Islet precursor cell (in vitro differentiated cells): ENCODE measurements at regions not wholly inside any gene's neighbourhood (a gene's known extent, or its start where the extent isn't known, plus 50 kb on each side); places are given as distances from the start of the nearest gene placed in this dataset.

Experiments used
- DNase-seq: peaks from one replicate; pipeline ENCODE4 v3.0.0-alpha.2; 2018

DNA sequence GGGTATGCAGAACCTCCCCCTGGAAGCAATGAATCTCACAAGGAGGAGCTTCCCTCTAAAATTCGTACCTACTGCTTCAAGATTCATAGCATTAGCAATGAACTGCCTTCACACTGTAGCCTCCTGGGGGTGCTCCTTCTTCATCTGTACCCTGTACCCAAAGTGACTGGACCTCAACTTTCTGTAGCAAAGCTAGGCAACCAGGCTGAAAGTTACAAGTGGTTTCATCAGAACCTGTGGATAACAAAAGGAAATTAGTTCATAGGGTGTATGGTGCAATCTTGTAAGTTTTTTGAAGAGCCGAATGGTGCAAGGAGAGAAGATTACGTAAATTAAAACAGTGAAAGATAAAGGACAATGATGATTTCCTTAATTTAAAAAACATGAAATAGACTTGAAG is 1541.7 kb upstream of the FLRT2 start:
- no peak for DNase-seq

DNA sequence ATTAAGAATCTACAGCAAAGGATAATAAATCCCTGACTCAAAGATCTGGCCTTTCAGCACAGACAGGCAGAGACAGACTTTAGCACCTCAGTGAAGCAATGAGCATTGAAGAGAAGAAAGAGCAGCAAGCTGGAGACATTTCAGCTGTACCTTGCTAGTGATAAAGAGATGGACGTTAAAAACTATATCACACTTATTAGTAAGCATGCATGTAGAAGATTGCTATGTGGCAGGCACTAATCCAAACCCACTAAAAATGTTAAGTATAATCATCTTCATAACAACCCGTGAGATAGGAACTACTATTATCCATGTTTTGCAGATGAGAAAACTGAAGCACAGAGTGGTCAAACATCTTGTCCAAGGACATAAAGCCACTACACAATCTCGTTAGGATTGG is 1538.3 kb upstream of the FLRT2 start:
- DNase-seq, result no peak

GRCh38 chr14:83992857-83993256 is 1537.1 kb upstream of the FLRT2 start:
- DNase-seq, result no peak

DNA sequence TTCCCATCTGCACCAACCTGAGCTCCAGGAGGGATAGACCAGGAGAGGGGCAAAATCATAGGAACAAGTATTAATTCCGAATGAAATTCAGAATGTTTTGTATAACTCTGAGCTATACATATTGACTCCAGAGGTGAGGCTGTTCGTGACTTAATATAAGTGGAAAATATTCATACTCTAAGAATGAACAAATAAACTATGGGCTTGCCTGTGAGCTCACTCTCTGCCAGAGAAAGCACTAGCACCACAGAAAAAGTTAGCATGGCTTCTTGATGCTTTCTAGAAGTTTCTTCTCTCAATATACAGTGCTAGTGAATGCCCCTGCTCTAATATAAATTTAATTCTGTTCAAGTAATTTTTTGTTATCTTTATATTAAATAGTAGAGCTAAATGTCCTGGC is 1536.4 kb upstream of the FLRT2 start:
- DNase-seq, result no peak

DNA sequence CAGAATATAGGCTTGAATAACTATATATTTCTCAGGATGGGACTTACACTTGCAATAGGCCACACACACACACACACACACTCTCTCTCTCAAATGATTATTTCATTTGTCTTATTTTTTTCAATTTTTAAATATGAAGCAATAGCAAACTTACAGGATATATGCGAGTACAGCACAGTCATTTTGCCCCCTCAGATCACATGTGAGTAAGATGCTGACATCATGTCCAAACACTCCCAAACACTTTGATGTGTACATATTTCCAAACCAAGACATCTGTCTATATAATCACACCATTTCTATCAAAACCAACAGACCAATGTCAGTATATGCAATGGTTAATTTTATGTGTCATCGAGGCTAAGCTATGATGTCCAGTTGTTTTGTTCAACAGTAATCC is 1535.9 kb upstream of the FLRT2 start:
- no peak for DNase-seq

- no peak for DNase-seq
Observed at GRCh38 chr14:84001023-84001422, 1528.9 kb upstream of the FLRT2 start.

DNA sequence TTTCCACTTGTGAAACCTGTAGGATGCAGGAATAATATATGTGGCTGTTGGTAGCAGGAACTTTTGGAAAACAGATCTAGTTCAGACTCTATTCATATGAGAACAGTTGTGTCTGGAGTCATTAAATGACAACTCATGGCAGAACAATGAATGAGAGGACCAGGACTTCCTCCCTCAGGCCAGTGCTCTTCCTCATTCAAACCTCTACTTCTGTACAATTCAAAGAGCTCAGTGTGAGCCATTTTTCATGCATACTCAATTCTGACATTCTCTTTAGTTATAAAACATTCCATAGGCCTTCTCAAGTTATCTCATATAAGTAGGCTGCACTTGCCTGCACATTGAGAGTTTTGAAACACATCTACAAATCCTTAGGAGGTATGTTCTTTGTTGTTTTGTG is 1526.6 kb upstream of the FLRT2 start:
- DNase-seq, result no peak

- peak; percentile 51 for DNase-seq
Observed at GRCh38 chr14:84006643-84007155, 1523.2 kb upstream of the FLRT2 start.

GRCh38 chr14:84013424-84013823 is 1516.5 kb upstream of the FLRT2 start:
- no peak for DNase-seq

DNA sequence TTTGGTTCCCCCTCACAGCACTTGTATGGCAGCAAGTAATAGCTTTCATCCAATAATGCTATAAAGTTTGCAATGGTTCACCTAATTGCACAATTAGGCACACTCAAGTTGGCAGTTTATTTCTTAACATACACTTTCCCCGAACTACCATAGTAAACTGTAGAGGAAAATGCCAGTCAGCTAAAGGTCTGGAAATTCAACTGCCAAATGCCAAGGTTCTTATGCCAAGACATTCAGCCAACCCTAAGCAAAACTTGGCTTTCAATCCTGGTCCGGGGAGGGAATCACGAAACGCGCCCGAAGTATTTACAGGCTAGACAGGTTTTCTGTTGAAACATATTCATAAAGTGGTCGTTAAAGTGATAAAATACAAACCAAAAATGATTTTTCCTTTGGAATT is 1512.4 kb upstream of the FLRT2 start:
- DNase-seq, result no peak

DNA sequence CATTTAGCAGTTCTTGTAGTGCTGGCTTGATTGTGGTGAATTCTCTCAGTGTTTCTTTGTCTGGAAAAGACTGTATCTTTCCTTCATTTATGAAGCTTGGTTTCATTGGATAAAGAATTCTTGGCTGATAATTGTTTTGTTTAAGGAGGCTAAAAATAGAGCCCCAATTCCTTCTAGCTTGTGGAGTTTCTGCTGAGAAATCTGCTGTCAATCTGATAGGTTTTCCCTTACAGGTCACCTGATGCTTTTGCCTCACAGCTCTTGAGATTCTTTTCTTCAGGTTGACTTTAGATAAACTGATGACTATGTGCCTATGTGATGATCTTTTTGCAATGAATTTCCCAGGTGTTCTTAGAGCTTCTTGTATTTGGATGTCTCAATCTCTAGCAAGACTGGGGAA is 1508.5 kb upstream of the FLRT2 start:
- DNase-seq, result no peak

DNA sequence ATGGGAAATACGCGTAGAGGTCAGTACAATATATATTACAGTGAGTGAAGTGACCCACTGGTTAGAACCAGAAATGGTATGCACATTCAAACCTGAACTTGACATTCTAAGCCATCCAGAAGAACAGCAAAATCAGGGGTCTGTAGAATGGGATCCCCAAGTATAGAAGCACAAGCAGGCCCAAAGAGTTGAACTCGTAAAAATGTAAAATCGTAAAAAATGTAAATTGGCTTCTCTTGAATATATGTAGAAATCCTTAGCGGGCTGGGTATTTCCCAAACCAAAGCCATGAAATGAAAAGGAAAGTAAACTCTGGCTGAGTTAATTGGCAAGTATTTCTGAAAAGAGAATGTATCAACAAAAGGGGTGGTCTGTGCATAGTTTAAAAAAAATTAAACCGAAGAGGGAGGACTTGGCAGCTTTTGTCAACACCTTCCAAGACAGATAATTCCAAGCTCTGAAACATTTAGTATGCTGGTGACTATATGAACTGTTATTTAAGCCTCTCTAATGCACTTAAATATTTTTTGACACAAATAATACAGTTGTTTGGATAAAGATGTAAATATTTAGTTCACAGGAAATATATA is 1505.6 kb upstream of the FLRT2 start:
- no peak for DNase-seq

DNA sequence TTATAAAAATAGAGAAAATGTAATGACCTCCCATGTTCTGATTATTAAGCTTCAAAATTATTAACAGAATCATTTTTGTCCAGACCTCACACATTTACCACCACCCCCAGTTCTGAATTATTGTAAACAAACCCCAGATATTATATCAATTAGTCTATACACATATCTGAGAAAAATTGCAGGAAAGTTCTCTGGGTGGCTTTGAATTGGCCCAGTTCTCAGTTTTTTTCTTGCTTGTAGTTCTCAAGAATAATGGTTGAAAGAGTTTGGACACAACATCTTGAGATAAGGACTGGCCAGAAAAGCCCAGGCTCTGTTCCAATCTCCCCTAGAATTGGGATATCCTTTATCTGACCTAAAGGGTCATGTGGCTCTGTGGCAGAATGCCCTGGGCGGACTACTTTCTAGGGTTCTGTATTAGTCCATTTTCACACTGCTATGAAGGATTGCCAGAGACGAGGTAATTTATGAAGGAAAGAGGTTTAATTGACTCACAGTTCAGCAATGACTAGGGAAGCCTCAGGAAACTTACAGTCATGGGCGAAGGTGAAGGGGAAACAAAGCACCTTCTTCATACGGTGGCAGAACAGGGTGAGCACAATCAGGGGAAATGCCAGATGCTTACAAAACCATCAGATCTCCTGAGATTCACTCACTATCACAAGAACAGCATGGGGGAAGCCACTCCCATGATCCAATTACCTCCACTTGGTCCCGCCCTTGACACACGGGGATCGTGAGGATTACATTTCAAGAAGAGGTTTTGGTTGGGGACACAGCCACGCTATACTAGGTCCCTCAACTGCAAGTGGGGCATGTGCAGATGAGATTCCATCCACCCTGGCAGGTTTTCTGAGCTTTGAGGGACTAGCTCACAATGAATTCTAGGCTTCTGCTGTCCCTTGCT is 1504.6 kb upstream of the FLRT2 start:
- no peak for DNase-seq

DNA sequence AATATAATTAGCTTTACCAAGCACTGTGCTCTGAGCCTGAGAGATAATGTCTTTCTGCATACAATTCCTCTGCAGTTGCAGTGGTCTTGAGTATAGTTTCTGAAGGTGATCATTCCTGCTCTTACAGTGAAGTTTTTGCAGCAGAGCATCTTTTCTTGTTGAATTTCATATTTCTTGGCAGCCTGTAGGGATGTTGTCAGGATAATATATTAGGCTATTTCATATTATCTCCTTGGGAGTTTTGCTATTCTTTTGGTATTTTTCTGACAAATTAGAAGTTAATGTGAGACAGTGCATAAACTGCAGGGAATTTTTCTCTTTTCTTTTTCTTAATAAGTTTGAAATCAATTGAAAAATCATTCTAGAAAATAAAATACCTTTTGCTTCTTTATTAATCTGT is 1502.6 kb upstream of the FLRT2 start:
- no peak for DNase-seq

GRCh38 chr14:84028080-84028604 is 1501.8 kb upstream of the FLRT2 start:
- DNase-seq, result no peak

- no peak for DNase-seq
Observed at GRCh38 chr14:84029246-84029645, 1500.7 kb upstream of the FLRT2 start.

GRCh38 chr14:84029720-84030119 is 1500.2 kb upstream of the FLRT2 start:
- no peak for DNase-seq

DNA sequence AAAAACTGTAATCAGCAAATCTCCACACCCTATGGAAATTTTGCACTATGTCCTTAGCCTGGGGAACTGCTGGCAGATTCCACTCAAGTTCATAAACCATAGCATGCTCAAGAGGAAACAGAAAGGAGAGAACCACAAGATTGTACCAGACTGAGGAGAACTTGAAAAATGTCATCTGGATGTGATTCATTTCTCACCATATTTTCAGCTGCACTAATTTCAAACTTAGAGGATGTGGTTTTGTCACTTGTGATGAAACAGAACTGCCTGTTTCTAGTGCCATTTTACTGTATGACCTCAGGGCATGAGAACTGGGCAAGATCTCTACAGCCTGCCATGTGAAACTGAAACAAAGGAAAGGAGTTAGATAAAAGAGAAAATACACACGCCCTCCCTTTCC is 1493.1 kb upstream of the FLRT2 start:
- no peak for DNase-seq

DNA sequence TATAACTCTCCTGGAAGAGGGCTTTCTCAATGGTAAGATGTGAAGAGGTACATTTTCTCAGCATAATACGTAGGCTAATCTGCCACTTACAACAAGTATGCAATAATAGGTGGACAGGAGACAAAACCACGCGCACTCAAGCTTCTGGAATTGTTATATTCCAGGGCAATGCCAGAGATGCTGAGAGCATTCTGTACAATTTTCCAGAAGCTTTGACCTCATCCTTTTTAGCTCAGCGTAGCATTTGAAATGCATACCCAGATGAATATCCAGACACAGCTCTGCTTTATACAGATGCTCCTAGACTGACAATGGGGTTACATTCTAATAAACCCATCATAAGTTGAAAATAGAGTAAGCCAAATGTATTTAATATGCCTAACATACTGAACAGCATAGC is 1492.4 kb upstream of the FLRT2 start:
- DNase-seq, result no peak

DNA sequence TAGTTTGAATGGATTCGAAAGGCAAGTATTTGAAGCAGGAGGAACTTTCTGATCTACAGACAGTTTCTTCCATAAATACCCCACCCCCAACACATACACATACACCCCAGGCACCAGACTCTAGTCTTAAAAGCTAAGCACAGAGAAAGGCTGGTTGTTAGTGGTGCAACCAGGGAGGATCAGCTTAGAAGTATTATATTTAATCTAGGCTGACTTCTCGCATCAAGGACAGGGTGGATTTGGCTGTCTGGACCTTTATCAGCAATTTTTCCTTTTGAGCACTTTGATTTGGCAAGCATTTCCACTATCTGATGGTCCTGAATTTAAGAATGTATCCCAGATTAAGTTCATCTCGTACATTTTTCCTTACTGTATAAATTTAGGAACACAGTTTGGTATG is 1489.8 kb upstream of the FLRT2 start:
- DNase-seq, result no peak

DNA sequence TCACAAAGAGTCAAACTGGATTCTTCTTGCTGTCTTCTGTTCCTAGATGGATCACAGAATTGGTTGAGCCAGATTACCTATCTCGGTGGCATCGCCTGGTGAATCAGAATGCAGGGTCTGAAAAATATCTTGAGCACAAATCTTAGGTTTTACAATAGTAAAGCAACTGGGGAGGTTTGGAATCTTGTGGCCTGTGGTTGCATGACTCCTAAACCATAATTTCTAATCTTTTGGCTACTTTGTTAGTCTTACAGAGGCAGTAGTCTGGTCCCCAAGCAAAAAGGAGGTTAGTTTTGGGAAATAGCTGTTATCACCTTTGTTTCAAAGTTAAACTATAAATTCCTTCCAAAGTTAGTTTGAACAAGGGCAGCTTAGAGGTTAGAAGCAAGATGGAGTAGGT is 1488.5 kb upstream of the FLRT2 start:
- DNase-seq, result no peak

GRCh38 chr14:84042992-84043391 is 1487.0 kb upstream of the FLRT2 start:
- no peak for DNase-seq

DNA sequence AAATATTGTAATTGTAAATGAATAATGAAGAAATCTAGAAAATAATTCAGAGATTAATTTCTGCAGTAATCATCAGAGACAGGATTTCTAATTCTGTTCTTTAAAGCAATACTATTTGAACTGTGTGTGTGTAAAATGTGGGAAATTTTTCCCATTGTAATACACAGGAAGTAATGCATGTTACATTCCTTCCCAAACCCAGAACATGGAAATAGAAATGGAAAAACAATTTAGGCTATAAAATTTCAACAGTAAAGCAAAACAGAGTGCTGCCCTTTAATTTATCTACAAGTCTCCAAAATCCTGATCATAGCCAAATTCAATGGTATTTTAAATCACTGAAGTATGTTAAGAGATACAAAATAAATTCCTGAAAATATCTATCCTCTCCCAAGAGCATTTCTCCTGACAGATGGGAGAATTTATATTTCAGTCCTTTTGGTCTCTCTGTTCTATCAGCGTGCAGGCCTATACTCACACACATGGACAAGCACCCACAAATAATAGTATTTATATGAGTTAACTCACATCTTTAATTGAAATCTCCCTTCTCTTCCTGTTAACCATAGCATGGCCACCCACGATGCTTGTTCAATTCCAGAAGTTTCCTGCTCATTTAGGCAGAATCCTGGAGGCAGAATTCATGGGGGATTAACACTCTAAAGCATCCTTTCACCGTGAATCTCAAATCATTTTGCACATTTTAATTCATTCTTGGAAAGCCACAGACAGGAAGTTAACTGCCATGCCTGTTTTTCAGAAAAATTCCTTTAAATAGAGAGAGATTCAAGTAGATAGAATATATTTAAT is 1465.4 kb upstream of the FLRT2 start:
- no peak for DNase-seq
